HG02588 (cell line): ENCODE measurements at regions not wholly inside any gene's neighbourhood (a gene's known extent, or its start where the extent isn't known, plus 50 kb on each side); places are given as distances from the start of the nearest gene placed in this dataset.
"Not testable (repeated sequence)": the region's sequence is repeated elsewhere in the genome, so short reads cannot be mapped to it uniquely, and the experiment has no call there.

Experiments
- ATAC-seq: cut with Tn5 transposase; IDR thresholded peaks from one replicate; pipeline ENCODE4 v1.9.1; 2021; ENCODE audit warnings: mild to moderate bottlenecking, moderate library complexity; ENCODE audit not compliant: unreplicated experiment

- ATAC-seq = no peak
Measured at GRCh38 chr17:27200476-27200875, 93.4 kb upstream of the WSB1 start.

- ATAC-seq = no peak
Measured at GRCh38 chr17:27203241-27203640, 90.7 kb upstream of the WSB1 start.

- ATAC-seq = no peak
Measured at GRCh38 chr17:27206447-27206846, 87.5 kb upstream of the WSB1 start.

- no peak for ATAC-seq
Measured at GRCh38 chr17:27207073-27207513, 86.8 kb upstream of the WSB1 start.

GRCh38 chr17:27208370-27208769 lies 85.5 kb upstream of the WSB1 start:
- ATAC-seq = not testable (repeated sequence)

- ATAC-seq = no peak
Measured at GRCh38 chr17:27209316-27209715, 84.6 kb upstream of the WSB1 start.

GRCh38 chr17:27210809-27211208 lies 83.1 kb upstream of the WSB1 start:
- ATAC-seq = not testable (repeated sequence)

- no peak for ATAC-seq
Measured at GRCh38 chr17:27216836-27217235, 77.1 kb upstream of the WSB1 start.

- ATAC-seq = peak; percentile 79
Measured at GRCh38 chr17:27217631-27218030, 76.3 kb upstream of the WSB1 start.

GRCh38 chr17:27218041-27218440 lies 75.9 kb upstream of the WSB1 start:
- ATAC-seq = no peak

- ATAC-seq = peak; percentile 74
Measured at GRCh38 chr17:27218719-27219488, 75.0 kb upstream of the WSB1 start.

GRCh38 chr17:27222515-27222914 lies 71.4 kb upstream of the WSB1 start:
- no peak for ATAC-seq

- ATAC-seq = no peak
Measured at GRCh38 chr17:27224526-27225315, 69.2 kb upstream of the WSB1 start.

GRCh38 chr17:27226611-27227230 lies 67.2 kb upstream of the WSB1 start:
- no peak for ATAC-seq

- no peak for ATAC-seq
Measured at GRCh38 chr17:27230996-27231395, 62.9 kb upstream of the WSB1 start.

GRCh38 chr17:27232328-27232727 lies 61.6 kb upstream of the WSB1 start:
- no peak for ATAC-seq

GRCh38 chr17:27233059-27233458 lies 60.9 kb upstream of the WSB1 start:
- no peak for ATAC-seq

GRCh38 chr17:27233776-27234175 lies 60.1 kb upstream of the WSB1 start:
- ATAC-seq = no peak

- no peak for ATAC-seq
Measured at GRCh38 chr17:27236717-27237315, 57.1 kb upstream of the WSB1 start.

GRCh38 chr17:27237890-27238289 lies 56.0 kb upstream of the WSB1 start:
- no peak for ATAC-seq

- peak; percentile 46 for ATAC-seq
Measured at GRCh38 chr17:27239046-27239445, 54.9 kb upstream of the WSB1 start.
